ENCODE measurements at regions not wholly inside any gene's neighbourhood (a gene's known extent, or its start where the extent isn't known, plus 50 kb on each side); places are given as distances from the start of the nearest gene placed in this dataset.

- intact Hi-C loops (cut with DNase I), result no loop called here
- H3K4me3 ChIP-seq, result no peak overlapping the region
- DNase-seq (ENCODE audit: extremely low spot score in 2 of 2), result no peak
Measured at GRCh38 chr2:19158896-19159295, 199.5 kb downstream of the OSR1 start.

DNA sequence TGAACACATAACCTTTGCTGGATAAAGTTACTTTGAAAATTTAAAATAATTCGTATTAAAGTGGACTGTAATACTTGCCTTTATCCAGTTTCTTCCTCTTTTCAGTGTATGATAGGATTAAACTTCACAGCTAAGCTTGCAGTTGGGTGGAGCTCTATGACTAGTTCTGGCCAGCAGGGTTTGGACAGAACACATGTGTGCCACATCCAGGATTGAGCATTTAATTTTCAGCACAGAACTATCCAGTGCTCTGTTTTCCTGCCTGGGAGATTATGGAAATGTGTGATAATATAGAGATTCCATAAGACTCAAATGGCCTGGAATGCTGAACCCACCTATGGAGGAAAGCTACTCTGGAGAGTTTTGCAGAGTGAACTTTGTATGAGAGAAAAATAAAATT, 200.2 kb downstream of the OSR1 start:
- Histone ChIP-seq H3K27ac (no peak overlapping the region), H3K4me1 (no peaks in the 10 kb centered on the region), H3K36me3 (no peaks in the 10 kb centered on the region), H3K4me3 (no peak overlapping the region), H3K27me3 (no peaks in the 10 kb centered on the region), H3K9me3 (peaks cover 8% of the 10 kb centered on the region)
- TF ChIP-seq POLR2AphosphoS5 (IDR thresholded peaks at IDR 0.05; ENCODE audit: insufficient read depth in 1 of 2, low read depth in 1 of 2), result no peak
- TF ChIP-seq POLR2A (IDR thresholded peaks at IDR 0.05), result no peak
- TF ChIP-seq, protein P1, sequence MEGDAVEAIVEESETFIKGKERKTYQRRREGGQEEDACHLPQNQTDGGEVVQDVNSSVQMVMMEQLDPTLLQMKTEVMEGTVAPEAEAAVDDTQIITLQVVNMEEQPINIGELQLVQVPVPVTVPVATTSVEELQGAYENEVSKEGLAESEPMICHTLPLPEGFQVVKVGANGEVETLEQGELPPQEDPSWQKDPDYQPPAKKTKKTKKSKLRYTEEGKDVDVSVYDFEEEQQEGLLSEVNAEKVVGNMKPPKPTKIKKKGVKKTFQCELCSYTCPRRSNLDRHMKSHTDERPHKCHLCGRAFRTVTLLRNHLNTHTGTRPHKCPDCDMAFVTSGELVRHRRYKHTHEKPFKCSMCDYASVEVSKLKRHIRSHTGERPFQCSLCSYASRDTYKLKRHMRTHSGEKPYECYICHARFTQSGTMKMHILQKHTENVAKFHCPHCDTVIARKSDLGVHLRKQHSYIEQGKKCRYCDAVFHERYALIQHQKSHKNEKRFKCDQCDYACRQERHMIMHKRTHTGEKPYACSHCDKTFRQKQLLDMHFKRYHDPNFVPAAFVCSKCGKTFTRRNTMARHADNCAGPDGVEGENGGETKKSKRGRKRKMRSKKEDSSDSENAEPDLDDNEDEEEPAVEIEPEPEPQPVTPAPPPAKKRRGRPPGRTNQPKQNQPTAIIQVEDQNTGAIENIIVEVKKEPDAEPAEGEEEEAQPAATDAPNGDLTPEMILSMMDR (IDR thresholded peaks at IDR 0.05), result no peak
- DNase-seq (ENCODE audit: extremely low spot score in 2 of 2), result no peak
- intact Hi-C loops (cut with DNase I), result no loop called here

More at GRCh38 chr2:19158896-19159295, 199.5 kb downstream of the OSR1 start:
- H3K9me3 ChIP-seq, result peaks cover 8% of the 10 kb centered on the region
- H3K4me1 ChIP-seq, result no peaks in the 10 kb centered on the region
- H3K27ac ChIP-seq, result no peak overlapping the region
- H3K27me3 ChIP-seq, result no peaks in the 10 kb centered on the region
- no peak for TF ChIP-seq POLR2A (IDR thresholded peaks at IDR 0.05)
- TF ChIP-seq, protein P1 (IDR thresholded peaks at IDR 0.05), result no peak
- no peak for TF ChIP-seq POLR2AphosphoS5 (IDR thresholded peaks at IDR 0.05; ENCODE audit: insufficient read depth in 1 of 2, low read depth in 1 of 2)
- no peaks in the 10 kb centered on the region for H3K36me3 ChIP-seq

DNA sequence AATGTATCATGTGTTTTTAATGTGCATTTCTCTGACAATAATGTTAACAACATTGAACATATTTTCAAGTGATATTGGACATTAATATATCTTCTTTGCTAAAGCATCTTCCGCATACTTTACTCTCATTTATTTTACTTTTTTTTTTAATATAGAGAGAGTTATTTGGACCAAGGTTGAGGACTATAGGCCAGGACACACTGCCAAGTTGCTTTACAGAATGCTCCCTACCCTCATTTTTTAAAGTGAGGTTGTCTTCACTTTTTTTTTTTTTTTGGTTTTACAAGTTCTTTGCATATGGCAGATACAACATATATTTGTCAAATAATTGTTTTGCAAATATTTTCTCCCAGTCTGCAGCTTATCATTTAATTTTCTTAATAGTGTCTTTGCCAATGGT, 201.8 kb downstream of the OSR1 start:
- H3K4me1 ChIP-seq, result no peaks in the 10 kb centered on the region
- H3K27ac ChIP-seq, result no peak overlapping the region
- no peak for DNase-seq (ENCODE audit: extremely low spot score in 2 of 2)
- H3K36me3 ChIP-seq, result no peaks in the 10 kb centered on the region
- H3K9me3 ChIP-seq, result peaks cover 8% of the 10 kb centered on the region
- H3K4me3 ChIP-seq, result no peak overlapping the region
- TF ChIP-seq POLR2AphosphoS5 (IDR thresholded peaks at IDR 0.05; ENCODE audit: insufficient read depth in 1 of 2, low read depth in 1 of 2), result no peak
- intact Hi-C loops (cut with DNase I), result no loop called here
- H3K27me3 ChIP-seq, result no peaks in the 10 kb centered on the region

DNA sequence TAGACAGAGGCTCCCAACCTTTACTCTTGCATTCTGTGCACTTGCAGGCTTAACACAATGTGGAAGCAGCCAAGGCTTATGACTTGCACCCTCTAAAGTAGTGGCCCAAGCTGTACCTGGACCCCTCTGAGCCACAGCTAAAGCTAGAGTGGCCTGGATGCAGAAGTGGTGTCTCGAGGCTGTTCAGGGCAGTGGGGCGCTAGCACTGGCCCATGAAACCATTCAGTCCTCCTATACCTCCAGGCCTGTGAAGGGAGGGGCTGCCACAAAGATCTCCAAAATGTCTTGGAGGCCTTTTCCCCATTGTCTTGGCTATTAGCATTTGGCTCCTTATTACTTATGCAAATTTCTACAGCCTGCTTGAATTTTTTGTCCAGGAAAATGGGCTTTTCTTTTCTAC, 207.7 kb downstream of the OSR1 start:
- Histone ChIP-seq H3K4me3 (no peak overlapping the region), H3K36me3 (no peaks in the 10 kb centered on the region), H3K4me1 (peaks cover 5% of the 10 kb centered on the region), H3K9me3 (peaks cover 4% of the 10 kb centered on the region), H3K27ac (no peak overlapping the region), H3K27me3 (no peaks in the 10 kb centered on the region)
- no peak for TF ChIP-seq POLR2AphosphoS5 (IDR thresholded peaks at IDR 0.05; ENCODE audit: insufficient read depth in 1 of 2, low read depth in 1 of 2)
- no peak for TF ChIP-seq POLR2A (IDR thresholded peaks at IDR 0.05)
- TF ChIP-seq, protein P1 (IDR thresholded peaks at IDR 0.05), result no peak
- DNase-seq (ENCODE audit: extremely low spot score in 2 of 2), result no peak
- intact Hi-C loops (cut with DNase I), result no loop called here

- DNase-seq (ENCODE audit: extremely low spot score in 2 of 2), result no peak
- H3K4me3 ChIP-seq, result no peak overlapping the region
- intact Hi-C loops (cut with DNase I), result no loop called here
- H3K27me3 ChIP-seq, result no peaks in the 10 kb centered on the region
- no peaks in the 10 kb centered on the region for H3K36me3 ChIP-seq
- peaks cover 4% of the 10 kb centered on the region for H3K9me3 ChIP-seq
- H3K4me1 ChIP-seq, result peaks cover 5% of the 10 kb centered on the region
- no peak for TF ChIP-seq POLR2AphosphoS5 (IDR thresholded peaks at IDR 0.05; ENCODE audit: insufficient read depth in 1 of 2, low read depth in 1 of 2)
- no peak for TF ChIP-seq POLR2A (IDR thresholded peaks at IDR 0.05)
- TF ChIP-seq, protein P1 (IDR thresholded peaks at IDR 0.05), result no peak
- no peak overlapping the region for H3K27ac ChIP-seq
Measured at GRCh38 chr2:19146867-19147266, 211.6 kb downstream of the OSR1 start.

Measured in vagina (tissue), 2 donors.